ENCODE measurements at regions not wholly inside any gene's neighbourhood (a gene's known extent, or its start where the extent isn't known, plus 50 kb on each side); places are given as distances from the start of the nearest gene placed in this dataset.

DNA sequence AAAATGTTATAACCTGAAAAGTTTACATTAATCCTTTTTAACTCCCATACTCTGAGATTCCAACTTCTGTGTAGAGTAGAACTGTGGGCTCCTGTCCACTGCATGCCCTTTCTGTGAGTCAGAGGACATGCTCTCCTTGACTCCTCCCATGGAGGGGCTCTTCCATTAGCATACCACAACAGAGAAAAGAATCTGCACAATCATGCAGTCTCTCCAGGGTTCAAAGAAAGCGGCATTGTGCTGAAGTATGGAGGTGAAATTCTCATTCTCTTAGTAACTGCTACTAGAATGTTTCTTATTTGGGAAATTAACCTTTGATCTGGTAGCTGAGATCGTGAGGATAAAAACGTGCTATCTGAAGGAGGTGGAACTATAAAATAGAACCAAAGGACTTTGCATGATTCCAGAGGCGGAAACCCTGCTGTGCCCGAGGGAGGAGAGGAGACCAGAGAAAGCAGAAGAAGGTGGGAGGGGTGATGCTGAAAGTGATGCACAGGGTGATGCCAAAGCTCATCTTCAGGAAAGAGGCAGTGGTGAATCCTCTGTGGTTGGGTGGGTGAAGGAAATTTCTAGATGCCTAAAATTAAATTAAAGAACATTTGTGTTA is 202.2 kb upstream of the PCSK2 start:
- Histone ChIP-seq H3K9me3 (ENCODE audit: control insufficient read depth in 1 of 2, low read length in 2 of 2) (peaks cover 0 to 3% of the 10 kb centered on the region in 2 donors), H3K4me3 (ENCODE audit: low read depth in 1 of 2, low read length in 2 of 2) (no peak overlapping the region), H3K27me3 (ENCODE audit: control insufficient read depth in 1 of 2, insufficient read depth in 2 of 2, low read length in 2 of 2) (no peaks in the 10 kb centered on the region), H3K9ac (ENCODE audit: low read depth in 1 of 2, low read length in 2 of 2) (no peak overlapping the region), H3K36me3 (ENCODE audit: control insufficient read depth in 1 of 2, insufficient read depth in 2 of 2, low read length in 2 of 2) (no peaks in the 10 kb centered on the region), H3K4me1 (ENCODE audit: control insufficient read depth in 1 of 2, insufficient read depth in 2 of 2, low read length in 2 of 2) (no peaks in the 10 kb centered on the region), H3K27ac (ENCODE audit: low read depth, low read length) (no peak overlapping the region)

DNA sequence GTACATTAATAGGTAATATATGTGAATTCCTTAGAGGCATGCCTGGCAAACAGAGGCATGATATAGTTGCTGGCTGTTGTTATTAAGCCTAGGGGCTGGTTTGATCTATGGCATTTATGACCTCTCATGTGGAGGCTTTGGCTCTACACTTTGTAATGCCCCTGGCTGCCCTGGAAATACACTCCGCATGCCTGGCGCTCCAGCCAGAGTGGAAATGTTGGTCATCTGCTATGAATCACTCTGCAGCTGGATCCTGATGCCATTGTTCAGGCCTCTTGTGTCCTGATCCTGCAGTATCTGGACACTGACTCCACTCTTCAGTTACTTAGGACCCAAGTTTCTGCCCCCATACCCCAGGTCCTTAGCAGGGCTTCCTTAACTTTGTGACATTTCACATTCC is 200.5 kb upstream of the PCSK2 start:
- Histone ChIP-seq H3K36me3 (ENCODE audit: control insufficient read depth in 1 of 2, insufficient read depth in 2 of 2, low read length in 2 of 2) (no peaks in the 10 kb centered on the region), H3K4me1 (ENCODE audit: control insufficient read depth in 1 of 2, insufficient read depth in 2 of 2, low read length in 2 of 2) (no peaks in the 10 kb centered on the region), H3K27ac (ENCODE audit: low read depth, low read length) (no peak overlapping the region), H3K4me3 (ENCODE audit: low read depth in 1 of 2, low read length in 2 of 2) (no peak overlapping the region), H3K9me3 (ENCODE audit: control insufficient read depth in 1 of 2, low read length in 2 of 2) (peaks cover 0 to 3% of the 10 kb centered on the region in 2 donors), H3K9ac (ENCODE audit: low read depth in 1 of 2, low read length in 2 of 2) (no peak overlapping the region), H3K27me3 (ENCODE audit: control insufficient read depth in 1 of 2, insufficient read depth in 2 of 2, low read length in 2 of 2) (no peaks in the 10 kb centered on the region)

DNA sequence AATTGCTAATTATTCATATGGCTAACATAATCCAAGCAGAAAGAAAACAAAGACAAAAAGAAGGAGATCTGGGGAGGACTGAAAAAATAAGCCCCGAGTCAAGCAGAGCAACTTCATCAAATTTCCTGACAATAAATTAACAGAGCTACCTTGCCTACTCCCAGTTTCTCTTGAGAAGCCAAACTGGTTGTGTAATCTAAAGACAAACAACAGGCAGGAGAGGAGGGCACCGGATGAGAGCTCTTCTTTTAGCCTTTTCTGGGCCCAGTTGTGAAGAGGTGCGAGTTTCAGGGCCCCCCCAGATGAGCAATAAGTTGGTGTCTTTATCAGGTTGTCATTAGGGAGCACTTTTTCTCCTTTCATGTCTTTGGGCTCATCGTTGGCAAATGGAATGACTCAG is 197.1 kb upstream of the PCSK2 start:
- H3K9ac ChIP-seq (ENCODE audit: low read depth in 1 of 2, low read length in 2 of 2): no peak overlapping the region
- H3K4me3 ChIP-seq (ENCODE audit: low read depth in 1 of 2, low read length in 2 of 2): no peak overlapping the region
- no peaks in the 10 kb centered on the region for H3K27me3 ChIP-seq (ENCODE audit: control insufficient read depth in 1 of 2, insufficient read depth in 2 of 2, low read length in 2 of 2)
- no peaks in the 10 kb centered on the region for H3K4me1 ChIP-seq (ENCODE audit: control insufficient read depth in 1 of 2, insufficient read depth in 2 of 2, low read length in 2 of 2)
- H3K9me3 ChIP-seq (ENCODE audit: control insufficient read depth in 1 of 2, low read length in 2 of 2): peaks cover 0 to 3% of the 10 kb centered on the region in 2 donors
- no peak overlapping the region for H3K27ac ChIP-seq (ENCODE audit: low read depth, low read length)
- H3K36me3 ChIP-seq (ENCODE audit: control insufficient read depth in 1 of 2, insufficient read depth in 2 of 2, low read length in 2 of 2): no peaks in the 10 kb centered on the region

DNA sequence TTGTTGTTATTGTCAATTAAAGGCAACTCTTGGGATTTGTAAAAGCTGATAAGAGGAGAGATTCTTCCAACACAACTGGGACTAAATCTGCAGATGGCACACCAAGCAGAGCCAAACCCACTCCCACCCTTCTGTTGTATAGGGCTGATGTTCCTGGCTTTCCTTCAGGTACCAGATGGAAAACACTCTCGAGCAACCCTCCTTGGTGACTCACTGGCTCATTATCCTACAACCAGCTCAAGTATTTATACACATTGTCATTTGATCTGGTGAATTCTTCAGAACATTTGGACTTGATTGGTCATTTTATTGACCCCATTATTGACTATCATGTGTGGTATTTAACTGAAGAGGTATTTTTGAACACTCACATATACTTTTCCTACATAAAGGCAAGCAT is 190.3 kb upstream of the PCSK2 start:
- Histone ChIP-seq H3K4me1 (ENCODE audit: control insufficient read depth in 1 of 2, insufficient read depth in 2 of 2, low read length in 2 of 2) (no peaks in the 10 kb centered on the region), H3K9me3 (ENCODE audit: control insufficient read depth in 1 of 2, low read length in 2 of 2) (no peaks in the 10 kb centered on the region), H3K27ac (ENCODE audit: low read depth, low read length) (no peak overlapping the region), H3K27me3 (ENCODE audit: control insufficient read depth in 1 of 2, insufficient read depth in 2 of 2, low read length in 2 of 2) (no peaks in the 10 kb centered on the region), H3K9ac (ENCODE audit: low read depth in 1 of 2, low read length in 2 of 2) (no peak overlapping the region), H3K36me3 (ENCODE audit: control insufficient read depth in 1 of 2, insufficient read depth in 2 of 2, low read length in 2 of 2) (no peaks in the 10 kb centered on the region), H3K4me3 (ENCODE audit: low read depth in 1 of 2, low read length in 2 of 2) (no peak overlapping the region)

DNA sequence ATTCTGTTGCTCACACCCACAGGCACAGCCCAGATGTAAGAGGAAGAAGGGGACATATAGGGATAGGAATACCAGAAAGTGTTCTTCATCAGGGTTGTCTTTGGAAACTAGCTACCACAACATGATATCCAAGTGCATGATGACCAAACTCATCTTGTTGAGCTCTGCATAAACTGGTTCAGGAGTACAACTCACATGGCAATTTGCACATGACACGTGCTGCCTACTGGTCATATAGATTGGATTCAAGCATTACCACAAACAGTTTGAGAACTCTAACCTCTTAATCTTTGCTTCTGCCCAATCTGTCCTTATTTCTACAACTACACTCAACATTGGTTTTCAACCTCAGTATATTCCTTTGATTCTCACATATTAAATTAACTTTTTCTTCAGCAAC is 184.7 kb upstream of the PCSK2 start:
- H3K9ac ChIP-seq (ENCODE audit: low read depth in 1 of 2, low read length in 2 of 2): no peak overlapping the region
- H3K27ac ChIP-seq (ENCODE audit: low read depth, low read length): no peak overlapping the region
- no peaks in the 10 kb centered on the region for H3K9me3 ChIP-seq (ENCODE audit: control insufficient read depth in 1 of 2, low read length in 2 of 2)
- H3K4me1 ChIP-seq (ENCODE audit: control insufficient read depth in 1 of 2, insufficient read depth in 2 of 2, low read length in 2 of 2): no peaks in the 10 kb centered on the region
- no peaks in the 10 kb centered on the region for H3K27me3 ChIP-seq (ENCODE audit: control insufficient read depth in 1 of 2, insufficient read depth in 2 of 2, low read length in 2 of 2)
- H3K4me3 ChIP-seq (ENCODE audit: low read depth in 1 of 2, low read length in 2 of 2): no peak overlapping the region
- H3K36me3 ChIP-seq (ENCODE audit: control insufficient read depth in 1 of 2, insufficient read depth in 2 of 2, low read length in 2 of 2): no peaks in the 10 kb centered on the region

DNA sequence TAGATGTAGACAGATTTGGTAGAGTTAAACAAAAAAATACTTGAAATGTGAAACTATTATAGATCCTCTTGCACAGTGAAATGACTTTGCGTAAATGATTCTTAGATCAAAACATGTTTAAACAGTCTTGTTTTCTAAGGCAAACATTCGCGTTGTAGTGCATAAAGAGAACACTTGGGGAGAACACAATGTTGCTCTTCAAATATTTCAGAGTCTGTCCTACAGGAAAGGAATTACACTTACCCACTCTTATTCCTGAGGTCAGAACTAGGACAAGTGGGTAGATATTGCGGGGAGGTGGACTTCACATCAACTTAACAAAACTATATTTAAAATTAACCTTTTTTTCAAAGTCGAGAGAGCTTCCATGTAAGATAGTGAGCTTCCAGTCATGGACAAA is 183.5 kb upstream of the PCSK2 start:
- Histone ChIP-seq H3K9ac (ENCODE audit: low read depth in 1 of 2, low read length in 2 of 2) (no peak overlapping the region), H3K27me3 (ENCODE audit: control insufficient read depth in 1 of 2, insufficient read depth in 2 of 2, low read length in 2 of 2) (no peaks in the 10 kb centered on the region), H3K36me3 (ENCODE audit: control insufficient read depth in 1 of 2, insufficient read depth in 2 of 2, low read length in 2 of 2) (no peaks in the 10 kb centered on the region), H3K27ac (ENCODE audit: low read depth, low read length) (no peak overlapping the region), H3K4me3 (ENCODE audit: low read depth in 1 of 2, low read length in 2 of 2) (no peak overlapping the region), H3K9me3 (ENCODE audit: control insufficient read depth in 1 of 2, low read length in 2 of 2) (no peaks in the 10 kb centered on the region), H3K4me1 (ENCODE audit: control insufficient read depth in 1 of 2, insufficient read depth in 2 of 2, low read length in 2 of 2) (no peaks in the 10 kb centered on the region)

DNA sequence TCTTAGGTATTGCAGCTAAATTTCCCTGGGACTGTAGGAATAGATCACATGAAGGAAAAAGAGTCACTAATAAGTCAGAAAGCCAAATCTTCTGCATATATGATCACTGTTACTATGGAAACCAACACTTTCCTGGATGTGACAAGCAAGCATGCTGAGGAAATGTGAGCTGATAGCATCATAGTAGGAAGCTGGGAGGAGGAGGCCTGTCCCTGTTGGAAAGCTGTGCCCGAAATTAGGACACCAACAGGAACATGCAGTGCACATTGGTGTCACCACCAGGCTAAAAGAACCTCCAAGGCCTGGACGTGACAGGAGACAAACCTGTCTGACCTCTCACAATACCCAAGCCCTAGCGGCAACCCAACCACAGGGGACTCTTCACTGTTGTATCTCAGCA is 181.9 kb upstream of the PCSK2 start:
- Histone ChIP-seq H3K4me1 (ENCODE audit: control insufficient read depth in 1 of 2, insufficient read depth in 2 of 2, low read length in 2 of 2) (no peaks in the 10 kb centered on the region), H3K9me3 (ENCODE audit: control insufficient read depth in 1 of 2, low read length in 2 of 2) (no peaks in the 10 kb centered on the region), H3K27ac (ENCODE audit: low read depth, low read length) (no peak overlapping the region), H3K36me3 (ENCODE audit: control insufficient read depth in 1 of 2, insufficient read depth in 2 of 2, low read length in 2 of 2) (no peaks in the 10 kb centered on the region), H3K9ac (ENCODE audit: low read depth in 1 of 2, low read length in 2 of 2) (no peak overlapping the region), H3K4me3 (ENCODE audit: low read depth in 1 of 2, low read length in 2 of 2) (no peak overlapping the region), H3K27me3 (ENCODE audit: control insufficient read depth in 1 of 2, insufficient read depth in 2 of 2, low read length in 2 of 2) (no peaks in the 10 kb centered on the region)

DNA sequence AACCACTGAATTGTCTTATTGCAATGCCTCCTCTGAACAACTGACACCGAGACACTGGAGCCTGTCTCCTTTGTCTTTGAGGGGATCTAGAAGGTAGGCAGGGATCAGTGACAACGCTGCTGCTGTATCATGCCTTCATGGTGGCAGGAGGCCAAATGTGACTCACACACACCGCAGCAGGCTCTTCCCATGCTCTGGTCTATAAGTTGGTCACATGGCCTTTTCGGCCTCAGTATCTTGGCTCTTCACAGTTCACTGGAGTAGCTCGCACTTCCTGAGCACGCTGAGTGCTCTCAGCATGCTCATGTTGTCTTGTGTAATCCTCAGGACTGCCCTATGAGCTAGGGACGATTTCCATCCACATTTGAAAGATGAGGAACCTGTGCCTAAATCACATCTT is 167.4 kb upstream of the PCSK2 start:
- Histone ChIP-seq H3K9ac (ENCODE audit: low read depth in 1 of 2, low read length in 2 of 2) (no peak overlapping the region), H3K4me1 (ENCODE audit: control insufficient read depth in 1 of 2, insufficient read depth in 2 of 2, low read length in 2 of 2) (no peaks in the 10 kb centered on the region), H3K9me3 (ENCODE audit: control insufficient read depth in 1 of 2, low read length in 2 of 2) (peaks cover 7 to 8% of the 10 kb centered on the region in 2 donors), H3K27ac (ENCODE audit: low read depth, low read length) (no peak overlapping the region), H3K36me3 (ENCODE audit: control insufficient read depth in 1 of 2, insufficient read depth in 2 of 2, low read length in 2 of 2) (no peaks in the 10 kb centered on the region), H3K27me3 (ENCODE audit: control insufficient read depth in 1 of 2, insufficient read depth in 2 of 2, low read length in 2 of 2) (no peaks in the 10 kb centered on the region), H3K4me3 (ENCODE audit: low read depth in 1 of 2, low read length in 2 of 2) (no peak overlapping the region)

DNA sequence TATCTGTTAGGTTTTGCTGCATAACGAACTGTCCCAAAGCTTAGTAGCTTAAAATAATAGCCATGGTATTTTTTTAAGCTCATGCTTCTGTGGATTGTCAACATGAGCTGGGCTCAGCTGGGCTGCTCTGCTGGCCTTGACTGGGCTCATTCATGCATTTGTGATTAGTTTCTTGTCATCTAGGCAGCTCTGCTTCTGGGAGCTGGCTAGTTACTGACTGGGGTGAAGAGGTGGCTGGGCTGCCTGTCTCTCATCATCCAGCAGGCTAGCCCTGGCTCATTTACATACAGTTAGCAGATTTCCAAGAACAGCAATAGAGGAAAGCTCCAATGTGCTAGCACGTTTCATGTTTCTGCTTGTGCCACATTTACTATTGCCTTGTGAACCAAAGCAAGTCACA is 165.1 kb upstream of the PCSK2 start:
- Histone ChIP-seq H3K27ac (ENCODE audit: low read depth, low read length) (no peak overlapping the region), H3K36me3 (ENCODE audit: control insufficient read depth in 1 of 2, insufficient read depth in 2 of 2, low read length in 2 of 2) (no peaks in the 10 kb centered on the region), H3K4me3 (ENCODE audit: low read depth in 1 of 2, low read length in 2 of 2) (no peak overlapping the region), H3K9me3 (ENCODE audit: control insufficient read depth in 1 of 2, low read length in 2 of 2) (peaks cover 7 to 8% of the 10 kb centered on the region in 2 donors), H3K4me1 (ENCODE audit: control insufficient read depth in 1 of 2, insufficient read depth in 2 of 2, low read length in 2 of 2) (no peaks in the 10 kb centered on the region), H3K9ac (ENCODE audit: low read depth in 1 of 2, low read length in 2 of 2) (no peak overlapping the region), H3K27me3 (ENCODE audit: control insufficient read depth in 1 of 2, insufficient read depth in 2 of 2, low read length in 2 of 2) (no peaks in the 10 kb centered on the region)

DNA sequence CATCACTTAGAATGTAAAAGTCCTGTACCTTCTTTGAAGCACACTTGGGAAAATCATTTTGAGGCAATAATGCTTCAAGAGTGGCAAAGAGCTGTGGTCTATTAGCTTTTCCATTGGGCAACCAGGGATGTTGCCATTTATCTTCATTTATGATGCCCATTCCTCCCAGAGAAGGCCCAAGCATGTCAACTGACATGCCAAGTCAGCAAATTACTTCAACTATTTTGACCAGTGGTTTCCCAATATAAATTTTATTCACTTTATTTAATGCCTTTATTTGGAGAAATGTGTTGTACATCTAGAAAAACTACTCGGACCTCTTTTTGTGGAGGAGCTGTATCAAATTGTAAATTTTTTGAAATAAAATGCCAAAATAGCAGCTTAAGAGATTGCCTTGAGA is 164.1 kb upstream of the PCSK2 start:
- H3K36me3 ChIP-seq (ENCODE audit: control insufficient read depth in 1 of 2, insufficient read depth in 2 of 2, low read length in 2 of 2): no peaks in the 10 kb centered on the region
- no peak overlapping the region for H3K9ac ChIP-seq (ENCODE audit: low read depth in 1 of 2, low read length in 2 of 2)
- H3K4me1 ChIP-seq (ENCODE audit: control insufficient read depth in 1 of 2, insufficient read depth in 2 of 2, low read length in 2 of 2): no peaks in the 10 kb centered on the region
- H3K4me3 ChIP-seq (ENCODE audit: low read depth in 1 of 2, low read length in 2 of 2): no peak overlapping the region
- no peak overlapping the region for H3K27ac ChIP-seq (ENCODE audit: low read depth, low read length)
- no peaks in the 10 kb centered on the region for H3K27me3 ChIP-seq (ENCODE audit: control insufficient read depth in 1 of 2, insufficient read depth in 2 of 2, low read length in 2 of 2)
- peaks cover 0 to 4% of the 10 kb centered on the region in 2 donors for H3K9me3 ChIP-seq (ENCODE audit: control insufficient read depth in 1 of 2, low read length in 2 of 2)

DNA sequence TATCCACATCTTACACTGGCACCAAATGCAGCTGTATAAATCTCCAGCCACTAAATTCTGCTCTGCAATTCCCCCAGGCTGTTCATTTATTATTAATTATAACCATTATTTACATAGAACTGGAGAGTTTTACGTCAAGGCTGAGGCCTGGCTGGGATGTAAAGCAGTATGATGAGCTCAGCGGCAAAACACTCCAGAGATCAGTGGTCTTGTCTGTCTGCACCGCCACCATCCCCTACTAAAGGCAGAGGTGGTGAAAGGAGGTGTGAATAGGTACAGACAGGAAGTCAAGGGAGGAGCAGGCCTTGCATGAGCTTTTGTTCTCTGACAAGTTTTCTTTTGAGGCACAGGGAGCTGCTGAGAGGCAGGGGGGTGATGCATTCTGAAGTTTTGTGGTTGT is 159.9 kb upstream of the PCSK2 start:
- Histone ChIP-seq H3K4me1 (ENCODE audit: control insufficient read depth in 1 of 2, insufficient read depth in 2 of 2, low read length in 2 of 2) (no peaks in the 10 kb centered on the region), H3K9ac (ENCODE audit: low read depth in 1 of 2, low read length in 2 of 2) (no peak overlapping the region), H3K27ac (ENCODE audit: low read depth, low read length) (no peak overlapping the region), H3K9me3 (ENCODE audit: control insufficient read depth in 1 of 2, low read length in 2 of 2) (no peaks in the 10 kb centered on the region), H3K36me3 (ENCODE audit: control insufficient read depth in 1 of 2, insufficient read depth in 2 of 2, low read length in 2 of 2) (no peaks in the 10 kb centered on the region), H3K4me3 (ENCODE audit: low read depth in 1 of 2, low read length in 2 of 2) (no peak overlapping the region), H3K27me3 (ENCODE audit: control insufficient read depth in 1 of 2, insufficient read depth in 2 of 2, low read length in 2 of 2) (no peaks in the 10 kb centered on the region)
